ENCODE measurements at regions not wholly inside any gene's neighbourhood (a gene's known extent, or its start where the extent isn't known, plus 50 kb on each side); places are given as distances from the start of the nearest gene placed in this dataset.

DNA sequence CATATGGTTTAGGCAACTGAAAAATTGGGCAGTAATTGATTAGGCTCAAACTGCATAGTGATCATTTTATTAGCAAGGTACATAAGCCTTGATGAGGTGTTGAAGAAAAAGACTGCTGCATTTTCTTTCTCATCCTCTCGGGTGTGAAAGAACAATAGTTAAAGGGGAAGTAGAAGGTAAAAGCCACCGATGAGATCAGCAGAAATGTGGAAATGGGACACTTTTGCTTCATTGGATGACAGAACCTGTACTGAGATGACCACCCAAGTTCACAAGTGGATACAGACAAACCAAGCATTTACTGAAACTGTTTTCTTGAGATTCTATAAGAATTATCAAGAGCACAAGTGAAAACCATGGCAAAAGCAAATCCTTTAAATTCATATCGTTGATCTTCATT lies 184.0 kb downstream of the TMX1 start:
- TF ChIP-seq, protein P1, sequence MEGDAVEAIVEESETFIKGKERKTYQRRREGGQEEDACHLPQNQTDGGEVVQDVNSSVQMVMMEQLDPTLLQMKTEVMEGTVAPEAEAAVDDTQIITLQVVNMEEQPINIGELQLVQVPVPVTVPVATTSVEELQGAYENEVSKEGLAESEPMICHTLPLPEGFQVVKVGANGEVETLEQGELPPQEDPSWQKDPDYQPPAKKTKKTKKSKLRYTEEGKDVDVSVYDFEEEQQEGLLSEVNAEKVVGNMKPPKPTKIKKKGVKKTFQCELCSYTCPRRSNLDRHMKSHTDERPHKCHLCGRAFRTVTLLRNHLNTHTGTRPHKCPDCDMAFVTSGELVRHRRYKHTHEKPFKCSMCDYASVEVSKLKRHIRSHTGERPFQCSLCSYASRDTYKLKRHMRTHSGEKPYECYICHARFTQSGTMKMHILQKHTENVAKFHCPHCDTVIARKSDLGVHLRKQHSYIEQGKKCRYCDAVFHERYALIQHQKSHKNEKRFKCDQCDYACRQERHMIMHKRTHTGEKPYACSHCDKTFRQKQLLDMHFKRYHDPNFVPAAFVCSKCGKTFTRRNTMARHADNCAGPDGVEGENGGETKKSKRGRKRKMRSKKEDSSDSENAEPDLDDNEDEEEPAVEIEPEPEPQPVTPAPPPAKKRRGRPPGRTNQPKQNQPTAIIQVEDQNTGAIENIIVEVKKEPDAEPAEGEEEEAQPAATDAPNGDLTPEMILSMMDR (IDR thresholded peaks at IDR 0.05), result no peak
- TF ChIP-seq POLR2A (IDR thresholded peaks at IDR 0.05), result no peak
- TF ChIP-seq POLR2AphosphoS5 (IDR thresholded peaks at IDR 0.05), result no peak

All from sigmoid colon (tissue), 4 donors.